NAMALWA (cell line): ENCODE measurements at regions not wholly inside any gene's neighbourhood (a gene's known extent, or its start where the extent isn't known, plus 50 kb on each side); places are given as distances from the start of the nearest gene placed in this dataset.
"Not testable (repeated sequence)": the region's sequence is repeated elsewhere in the genome, so short reads cannot be mapped to it uniquely, and the experiment has no call there.

Experiments
- DNase-seq: peaks from one replicate; pipeline ENCODE4 v3.0.0-alpha.2; 2015; ENCODE audit warnings: low spot score

GRCh38 chr9:96156171-96156974, 145.6 kb downstream of the HSD17B3 start:
- DNase-seq: no peak

GRCh38 chr9:96154081-96154480, 147.9 kb downstream of the HSD17B3 start:
- no peak for DNase-seq

GRCh38 chr9:96152550-96152949, 149.4 kb downstream of the HSD17B3 start:
- no peak for DNase-seq

GRCh38 chr9:96150324-96151227, 151.4 kb downstream of the HSD17B3 start:
- no peak for DNase-seq

GRCh38 chr9:96149533-96150280, 152.3 kb downstream of the HSD17B3 start:
- no peak for DNase-seq

GRCh38 chr9:96148634-96149532, 153.1 kb downstream of the HSD17B3 start:
- no peak for DNase-seq

GRCh38 chr9:96147029-96147428, 154.9 kb downstream of the HSD17B3 start:
- DNase-seq: not testable (repeated sequence)

GRCh38 chr9:96141666-96142065, 160.3 kb downstream of the HSD17B3 start:
- no peak for DNase-seq

- DNase-seq: no peak
These were observed 160.9 kb downstream of the HSD17B3 start for GRCh38 chr9:96141128-96141474.

- no peak for DNase-seq
These were observed 161.5 kb downstream of the HSD17B3 start for GRCh38 chr9:96140296-96141127.

GRCh38 chr9:96139592-96140295, 162.2 kb downstream of the HSD17B3 start:
- DNase-seq: no peak

- no peak for DNase-seq
These were observed 163.4 kb downstream of the HSD17B3 start for GRCh38 chr9:96138616-96139015.

- DNase-seq: no peak
These were observed 164.1 kb downstream of the HSD17B3 start for GRCh38 chr9:96137671-96138429.

- peak; percentile 79 for DNase-seq
These were observed 164.8 kb downstream of the HSD17B3 start for GRCh38 chr9:96136992-96137670.

GRCh38 chr9:96135753-96136290, 166.2 kb downstream of the HSD17B3 start:
- no peak for DNase-seq

GRCh38 chr9:96135076-96135752, 166.8 kb downstream of the HSD17B3 start:
- DNase-seq: no peak

- DNase-seq: no peak
These were observed 168.5 kb downstream of the HSD17B3 start for GRCh38 chr9:96133321-96134021.
